ENCODE measurements at regions not wholly inside any gene's neighbourhood (a gene's known extent, or its start where the extent isn't known, plus 50 kb on each side); places are given as distances from the start of the nearest gene placed in this dataset.

GRCh38 chr14:98721061-98721460 is 550.9 kb downstream of the BCL11B start (continued):
- TF ChIP-seq ARID4A (CRISPR knock-in tag; IDR thresholded peaks at IDR 0.05; ENCODE audit: borderline replicate concordance), result no peak
- no peak for TF ChIP-seq ZNF629 (CRISPR knock-in tag; conservative IDR thresholded peaks at IDR 0.05)
- TF ChIP-seq MIER2 (CRISPR knock-in tag; IDR thresholded peaks at IDR 0.05), result no peak
- TF ChIP-seq PPARG (CRISPR knock-in tag; conservative IDR thresholded peaks at IDR 0.05), result no peak
- no peak for TF ChIP-seq SRSF1 (optimal IDR thresholded peaks at IDR 0.05; ENCODE audit: low read depth, low read length)

- in situ Hi-C loops (cut with HindIII; ENCODE audit: extremely low pct_ligation_motif_present, low pct_unique_long_range_greater_than_20kb), result no loop called here
- ChIA-PET CTCF (ENCODE audit: low intra/inter-chr PET ratio, low total read pairs) (no interaction called here), POLR2A (no interaction called here)
- Histone ChIP-seq H3K9ac (ENCODE audit: insufficient read depth, low read depth, low read length) (no peak overlapping the region), H2AFZ (ENCODE audit: low read length) (peak overlapping the region; percentile 15), H3K4me3 (replicated peaks in 1 of 3; ENCODE audit: insufficient read depth in 1 of 3, low read depth in 2 of 3, low read length in 3 of 3) (no peak overlapping the region), H3K27ac (ENCODE audit: extremely low read length, insufficient read depth, low read length) (no peak overlapping the region), H4K20me1 (ENCODE audit: insufficient read depth, low read length) (no peaks in the 10 kb centered on the region), H3K4me2 (ENCODE audit: low read depth, low read length) (no peak overlapping the region), H3K36me3 (replicated peaks in 1 of 2; ENCODE audit: control insufficient read depth in 1 of 2, insufficient read depth in 2 of 2, low read length in 2 of 2) (no peaks in the 10 kb centered on the region), H3K27me3 (ENCODE audit: control insufficient read depth in 1 of 2, insufficient read depth in 2 of 2, low read length in 2 of 2) (no peaks in the 10 kb centered on the region), H3K4me1 (ENCODE audit: insufficient read depth, low read length) (no peaks in the 10 kb centered on the region), H3K9me3 (ENCODE audit: low read length) (peaks cover 10% of the 10 kb centered on the region), H3K79me2 (ENCODE audit: insufficient read depth, low read length) (no peaks in the 10 kb centered on the region)
- WGBS (ENCODE audit: low lambda C conversion rate), result 8% methylated on average over 9 of the region's 9 CpGs
- FAIRE-seq (no peak), DNase-seq (ENCODE audit: low spot score) (no peak), ATAC-seq (no peak)
- TF ChIP-seq RFX3 (CRISPR knock-in tag; IDR thresholded peaks at IDR 0.05) (no peak), SNAPC4 (CRISPR knock-in tag; IDR thresholded peaks at IDR 0.05) (no peak), SOX13 (IDR thresholded peaks at IDR 0.05) (no peak), SOX13 (CRISPR knock-in tag; conservative IDR thresholded peaks at IDR 0.05 in 1 of 2, IDR thresholded peaks at IDR 0.05 in 1 of 2) (no peak), THAP8 (CRISPR knock-in tag; IDR thresholded peaks at IDR 0.05; ENCODE audit: borderline replicate concordance) (no peak), ZNF546 (CRISPR knock-in tag; conservative IDR thresholded peaks at IDR 0.05) (no peak), NCOA2 (CRISPR knock-in tag; IDR thresholded peaks at IDR 0.05) (no peak), ZNF598 (CRISPR knock-in tag; IDR thresholded peaks at IDR 0.05; ENCODE audit: borderline replicate concordance) (no peak)
- BruUV-seq (replicated peaks), result no TSS peak
- intact Hi-C loops (cut with micrococcal nuclease; ENCODE audit: unreplicated experiment), result no loop called here
Measured at GRCh38 chr14:98724734-98725133, 547.3 kb downstream of the BCL11B start.

All from HepG2 (cell line).